WERI-Rb-1 (cell line): ENCODE measurements at regions not wholly inside any gene's neighbourhood (a gene's known extent, or its start where the extent isn't known, plus 50 kb on each side); places are given as distances from the start of the nearest gene placed in this dataset.

Experiments used
- DNase-seq: peaks from one replicate; pipeline ENCODE4 v3.0.0-alpha.2; 2020
- H3K27ac ChIP-seq: fragments of 250-450 bp; sonication (Bioruptor Pico); 2 replicates; pipeline ENCODE4 v1.5.1; 2020; ENCODE audit warnings: mild to moderate bottlenecking, moderate library complexity
- H3K27me3 ChIP-seq: fragments of 250-450 bp; sonication (Bioruptor Pico); 2 replicates; pipeline ENCODE4 v1.5.1; 2021; ENCODE audit warnings: mild to moderate bottlenecking, low read depth, moderate library complexity; ENCODE audit not compliant: insufficient read depth, severe bottlenecking
- H3K36me3 ChIP-seq: fragments of 250-450 bp; sonication (Bioruptor Pico); 2 replicates; pipeline ENCODE4 v1.5.1; 2020; ENCODE audit warnings: mild to moderate bottlenecking, moderate library complexity
- H3K4me3 ChIP-seq: 2 replicates; pipeline ENCODE4 v1.5.1; 2011; ENCODE audit warnings: low read depth, mild to moderate bottlenecking, control low read depth, low read length
- H3K9me3 ChIP-seq: fragments of 250-450 bp; sonication (Bioruptor Pico); 2 replicates; pipeline ENCODE4 v1.5.1; 2021; ENCODE audit warnings: mild to moderate bottlenecking, moderate library complexity; ENCODE audit not compliant: severe bottlenecking
- CTCF ChIP-seq: IDR thresholded peaks from 2 replicates; pipeline ENCODE4 v1.5.1; 2011; ENCODE audit warnings: low read depth, mild to moderate bottlenecking, control low read depth, inconsistent platforms, low read length

- no peak overlapping the region for H3K4me3 ChIP-seq
- DNase-seq = no peak
Observed at GRCh38 chr9:95721061-95721531, 154.4 kb upstream of the ERCC6L2 start.

GRCh38 chr9:95720496-95720895 is 155.0 kb upstream of the ERCC6L2 start:
- Histone ChIP-seq H3K9me3 (peaks cover 5% of the 10 kb centered on the region), H3K27ac (no peak overlapping the region), H3K27me3 (no peaks in the 10 kb centered on the region), H3K36me3 (no peaks in the 10 kb centered on the region), H3K4me3 (no peak overlapping the region)
- DNase-seq = no peak
- TF ChIP-seq CTCF = no peak

More at GRCh38 chr9:95721061-95721531, 154.4 kb upstream of the ERCC6L2 start:
- no peak for TF ChIP-seq CTCF
- H3K9me3 ChIP-seq = peaks cover 5% of the 10 kb centered on the region
- H3K27ac ChIP-seq = no peak overlapping the region
- no peaks in the 10 kb centered on the region for H3K27me3 ChIP-seq
- H3K36me3 ChIP-seq = no peaks in the 10 kb centered on the region

GRCh38 chr9:95719354-95719753 is 156.1 kb upstream of the ERCC6L2 start:
- TF ChIP-seq CTCF = no peak
- Histone ChIP-seq H3K27me3 (no peaks in the 10 kb centered on the region), H3K36me3 (no peaks in the 10 kb centered on the region), H3K9me3 (peaks cover 10% of the 10 kb centered on the region), H3K27ac (no peak overlapping the region), H3K4me3 (no peak overlapping the region)
- no peak for DNase-seq

- H3K36me3 ChIP-seq = no peaks in the 10 kb centered on the region
- no peak for DNase-seq
- H3K27ac ChIP-seq = no peak overlapping the region
- no peaks in the 10 kb centered on the region for H3K27me3 ChIP-seq
- no peak for TF ChIP-seq CTCF
- H3K9me3 ChIP-seq = peaks cover 10% of the 10 kb centered on the region
- no peak overlapping the region for H3K4me3 ChIP-seq
Observed at GRCh38 chr9:95718263-95718662, 157.2 kb upstream of the ERCC6L2 start.

- no peak for TF ChIP-seq CTCF
- Histone ChIP-seq H3K27me3 (no peaks in the 10 kb centered on the region), H3K4me3 (no peak overlapping the region), H3K27ac (no peak overlapping the region), H3K9me3 (peaks cover 10% of the 10 kb centered on the region), H3K36me3 (no peaks in the 10 kb centered on the region)
- no peak for DNase-seq
Observed at GRCh38 chr9:95715868-95716435, 159.5 kb upstream of the ERCC6L2 start.

- Histone ChIP-seq H3K27me3 (no peaks in the 10 kb centered on the region), H3K9me3 (peaks cover 9% of the 10 kb centered on the region), H3K27ac (no peak overlapping the region), H3K4me3 (no peak overlapping the region), H3K36me3 (no peaks in the 10 kb centered on the region)
- DNase-seq = no peak
- TF ChIP-seq CTCF = no peak
Observed at GRCh38 chr9:95710446-95710845, 165.0 kb upstream of the ERCC6L2 start.
